ENCODE measurements at regions not wholly inside any gene's neighbourhood (a gene's known extent, or its start where the extent isn't known, plus 50 kb on each side); places are given as distances from the start of the nearest gene placed in this dataset.
"Not testable (repeated sequence)": the region's sequence is repeated elsewhere in the genome, so short reads cannot be mapped to it uniquely, and the experiment has no call there.

DNA sequence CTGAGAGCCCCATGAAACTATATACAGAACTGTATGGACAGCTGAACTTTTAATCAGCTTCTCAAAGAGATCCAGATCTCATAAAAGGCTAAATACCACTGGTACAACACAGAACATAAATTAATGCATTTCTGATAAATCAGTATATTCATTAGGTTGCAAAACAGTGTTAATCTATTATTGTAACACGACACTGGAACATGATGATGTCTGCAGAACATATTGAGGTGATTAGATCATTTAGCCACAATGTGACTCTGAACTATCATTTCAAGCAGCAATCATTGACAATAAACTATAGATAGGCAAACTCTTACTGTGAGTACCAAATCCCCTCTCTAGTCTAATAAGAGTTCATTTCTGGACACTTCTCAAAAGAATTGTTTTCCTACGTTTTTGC, 50.3 kb downstream of the GASK1B start:
- Histone ChIP-seq H3K36me3 (ENCODE audit: low read depth, missing control alignments) (no peaks in the 10 kb centered on the region), H3K27ac (no peak overlapping the region), H3K27me3 (no peaks in the 10 kb centered on the region), H3K4me1 (no peaks in the 10 kb centered on the region), H3K4me3 (no peak overlapping the region), H3K9me3 (no peaks in the 10 kb centered on the region)
- intact Hi-C loops (cut with DNase I; ENCODE audit: low total_unique reads) = no loop called here
- WGBS, 2 donors = 59 to 61% methylated on average over 2 of the region's 2 CpGs
- TF ChIP-seq POLR2A (IDR thresholded peaks at IDR 0.05) = no peak
- TF ChIP-seq, protein P1, sequence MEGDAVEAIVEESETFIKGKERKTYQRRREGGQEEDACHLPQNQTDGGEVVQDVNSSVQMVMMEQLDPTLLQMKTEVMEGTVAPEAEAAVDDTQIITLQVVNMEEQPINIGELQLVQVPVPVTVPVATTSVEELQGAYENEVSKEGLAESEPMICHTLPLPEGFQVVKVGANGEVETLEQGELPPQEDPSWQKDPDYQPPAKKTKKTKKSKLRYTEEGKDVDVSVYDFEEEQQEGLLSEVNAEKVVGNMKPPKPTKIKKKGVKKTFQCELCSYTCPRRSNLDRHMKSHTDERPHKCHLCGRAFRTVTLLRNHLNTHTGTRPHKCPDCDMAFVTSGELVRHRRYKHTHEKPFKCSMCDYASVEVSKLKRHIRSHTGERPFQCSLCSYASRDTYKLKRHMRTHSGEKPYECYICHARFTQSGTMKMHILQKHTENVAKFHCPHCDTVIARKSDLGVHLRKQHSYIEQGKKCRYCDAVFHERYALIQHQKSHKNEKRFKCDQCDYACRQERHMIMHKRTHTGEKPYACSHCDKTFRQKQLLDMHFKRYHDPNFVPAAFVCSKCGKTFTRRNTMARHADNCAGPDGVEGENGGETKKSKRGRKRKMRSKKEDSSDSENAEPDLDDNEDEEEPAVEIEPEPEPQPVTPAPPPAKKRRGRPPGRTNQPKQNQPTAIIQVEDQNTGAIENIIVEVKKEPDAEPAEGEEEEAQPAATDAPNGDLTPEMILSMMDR (IDR thresholded peaks at IDR 0.05) = no peak
- DNase-seq = no peak

DNA sequence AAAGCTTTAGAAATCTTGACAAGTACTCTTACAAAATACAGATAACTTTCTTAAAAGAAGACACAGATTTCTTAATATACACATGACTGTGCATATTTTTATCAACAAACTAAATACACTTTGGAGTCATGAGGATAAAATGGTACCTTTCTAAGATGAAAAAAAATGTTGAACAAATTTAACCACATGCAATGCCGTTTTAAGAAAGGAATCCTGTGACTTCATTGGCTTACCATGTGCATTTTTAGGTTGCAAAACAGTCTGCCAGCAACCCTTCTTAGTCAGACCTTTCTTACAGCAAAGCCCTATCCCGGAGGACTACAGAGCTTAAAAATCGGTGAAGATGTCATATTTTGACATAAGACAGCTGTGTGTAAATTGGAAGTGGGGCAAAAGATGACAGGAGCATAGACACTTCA, 51.7 kb downstream of the GASK1B start:
- TF ChIP-seq, protein P1 (IDR thresholded peaks at IDR 0.05) = no peak
- no peak for TF ChIP-seq POLR2A (IDR thresholded peaks at IDR 0.05)
- intact Hi-C loops (cut with DNase I; ENCODE audit: low total_unique reads) = no loop called here
- Histone ChIP-seq H3K36me3 (ENCODE audit: low read depth, missing control alignments) (no peaks in the 10 kb centered on the region), H3K27ac (peak overlapping the region in 1 of 2 donors; percentile 70), H3K4me3 (no peak overlapping the region), H3K27me3 (no peaks in the 10 kb centered on the region), H3K9me3 (no peaks in the 10 kb centered on the region), H3K4me1 (no peaks in the 10 kb centered on the region)
- peak; percentile 42 for DNase-seq
- 36 to 46% methylated on average over 3 of the region's 3 CpGs for WGBS, 2 donors

DNA sequence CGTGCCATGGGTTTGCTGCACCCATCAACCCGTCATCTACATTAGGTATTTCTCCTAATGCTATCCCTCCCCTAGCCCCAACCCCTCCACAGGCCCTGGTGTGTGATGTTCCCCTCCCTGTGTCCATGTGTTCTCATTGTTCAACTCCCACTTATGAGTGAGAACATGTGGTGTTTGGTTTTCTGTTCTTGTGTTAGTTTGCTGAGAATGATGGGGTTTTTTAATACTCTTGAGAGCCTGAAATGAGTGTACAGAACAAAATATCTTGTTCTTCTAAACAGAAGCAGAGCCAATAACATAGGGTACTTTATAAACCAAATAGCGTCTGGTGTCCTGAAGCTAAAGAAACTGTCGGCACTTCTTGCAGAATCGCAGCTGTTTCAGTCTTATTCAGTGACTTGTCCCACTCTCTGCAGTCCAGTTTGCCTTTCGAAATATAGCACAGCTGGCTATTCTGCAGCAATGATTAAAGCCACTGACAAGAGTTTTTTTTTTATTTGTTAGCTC, 52.1 kb downstream of the GASK1B start:
- 49 to 52% methylated on average over 6 of the region's 6 CpGs for WGBS, 2 donors
- intact Hi-C loops (cut with DNase I; ENCODE audit: low total_unique reads) = not testable (repeated sequence)

GRCh38 chr4:158112611-158113010, 60.2 kb downstream of the GASK1B start:
- Histone ChIP-seq H3K4me3 (no peak overlapping the region), H3K9me3 (no peaks in the 10 kb centered on the region), H3K4me1 (no peaks in the 10 kb centered on the region), H3K36me3 (ENCODE audit: low read depth, missing control alignments) (no peaks in the 10 kb centered on the region), H3K27me3 (no peaks in the 10 kb centered on the region), H3K27ac (no peak overlapping the region)
- TF ChIP-seq, protein P1 (IDR thresholded peaks at IDR 0.05) = no peak
- TF ChIP-seq POLR2A (IDR thresholded peaks at IDR 0.05) = no peak
- DNase-seq = no peak
- intact Hi-C loops (cut with DNase I; ENCODE audit: low total_unique reads) = no loop called here

More for the DNA sequence above, 52.1 kb downstream of the GASK1B start:
- not testable (repeated sequence) for H3K9me3 ChIP-seq; H3K4me3 ChIP-seq; H3K36me3 ChIP-seq (ENCODE audit: low read depth, missing control alignments); H3K4me1 ChIP-seq; H3K27me3 ChIP-seq
- H3K27ac ChIP-seq = peak overlapping the region in 1 of 2 donors; percentile 70
- peak; percentile 48 for DNase-seq

DNA sequence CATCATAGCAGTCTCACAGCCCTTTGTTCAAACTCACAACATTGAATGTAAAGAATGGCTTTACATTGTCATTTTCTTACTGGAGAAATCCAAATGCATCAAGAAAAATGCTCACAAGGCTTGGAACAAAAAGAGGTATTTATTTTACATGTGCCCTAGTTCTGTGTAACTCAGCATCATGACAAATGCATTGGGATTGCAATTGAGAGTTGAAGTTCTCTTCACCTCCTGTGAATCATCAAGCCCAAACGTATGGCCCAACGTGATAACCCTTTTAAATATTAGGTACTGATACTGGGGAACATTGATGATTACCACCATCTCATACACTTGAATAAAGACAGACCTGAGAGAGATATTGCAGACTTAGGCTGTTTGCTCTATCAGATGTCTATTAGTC, 61.6 kb downstream of the GASK1B start:
- no peak overlapping the region for H3K4me3 ChIP-seq
- WGBS, 2 donors = 83 to 85% methylated on average over 2 of the region's 2 CpGs
- no peaks in the 10 kb centered on the region for H3K36me3 ChIP-seq (ENCODE audit: low read depth, missing control alignments)
- no peaks in the 10 kb centered on the region for H3K27me3 ChIP-seq
- intact Hi-C loops (cut with DNase I; ENCODE audit: low total_unique reads) = no loop called here
- H3K4me1 ChIP-seq = no peaks in the 10 kb centered on the region
- H3K27ac ChIP-seq = no peak overlapping the region
- no peak for TF ChIP-seq POLR2A (IDR thresholded peaks at IDR 0.05)
- H3K9me3 ChIP-seq = no peaks in the 10 kb centered on the region
- no peak for DNase-seq

DNA sequence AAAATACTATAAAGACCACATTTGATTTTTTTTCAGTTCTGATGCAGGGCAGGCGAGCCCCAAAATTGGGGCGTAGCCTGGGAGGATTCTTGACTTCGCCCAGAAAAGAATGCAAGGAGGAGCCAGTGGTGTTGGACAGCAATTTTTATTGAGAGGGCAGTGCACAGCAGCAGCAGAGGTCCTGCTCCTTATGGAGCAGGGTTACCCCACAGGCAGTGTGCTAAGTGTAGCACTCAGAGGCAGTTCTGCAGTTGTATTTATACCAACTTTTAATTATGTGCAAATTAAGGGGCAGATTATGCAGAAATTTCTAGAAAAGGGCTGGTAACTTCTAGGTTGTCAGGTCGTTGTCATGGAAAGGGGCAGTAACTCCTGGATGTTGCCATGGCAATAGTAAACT, 69.9 kb downstream of the GASK1B start:
- Histone ChIP-seq H3K4me1 (no peaks in the 10 kb centered on the region), H3K9me3 (no peaks in the 10 kb centered on the region), H3K27ac (no peak overlapping the region), H3K27me3 (no peaks in the 10 kb centered on the region), H3K36me3 (ENCODE audit: low read depth, missing control alignments) (no peaks in the 10 kb centered on the region), H3K4me3 (no peak overlapping the region)
- DNase-seq = no peak
- TF ChIP-seq, protein P1 (IDR thresholded peaks at IDR 0.05) = no peak
- intact Hi-C loops (cut with DNase I; ENCODE audit: low total_unique reads) = no loop called here
- WGBS, 2 donors = 83 to 89% methylated on average over 4 of the region's 4 CpGs

All from testis (tissue), 2 donors.